ENCODE measurements at regions not wholly inside any gene's neighbourhood (a gene's known extent, or its start where the extent isn't known, plus 50 kb on each side); places are given as distances from the start of the nearest gene placed in this dataset.

- no peak overlapping the region for H3K27ac ChIP-seq
- TF ChIP-seq CTCF (conservative IDR thresholded peaks at IDR 0.05) = no peak
These were observed 2858.7 kb downstream of the PCDH9 start for GRCh38 chr13:64371461-64371860.

GRCh38 chr13:64371045-64371444 is 2859.1 kb downstream of the PCDH9 start:
- no peak for TF ChIP-seq CTCF (conservative IDR thresholded peaks at IDR 0.05)
- H3K27ac ChIP-seq = no peak overlapping the region

GRCh38 chr13:64369121-64369520 is 2861.0 kb downstream of the PCDH9 start:
- H3K27ac ChIP-seq = no peak overlapping the region
- TF ChIP-seq CTCF (conservative IDR thresholded peaks at IDR 0.05) = no peak

GRCh38 chr13:64362564-64362963 is 2867.6 kb downstream of the PCDH9 start:
- no peak overlapping the region for H3K27ac ChIP-seq
- TF ChIP-seq CTCF (conservative IDR thresholded peaks at IDR 0.05) = no peak

- no peak overlapping the region for H3K27ac ChIP-seq
- no peak for TF ChIP-seq CTCF (conservative IDR thresholded peaks at IDR 0.05)
These were observed 2882.5 kb downstream of the PCDH9 start for GRCh38 chr13:64347664-64348063.

- TF ChIP-seq CTCF (conservative IDR thresholded peaks at IDR 0.05) = no peak
- no peak overlapping the region for H3K27ac ChIP-seq
These were observed 2890.6 kb downstream of the PCDH9 start for GRCh38 chr13:64339373-64340063.

- no peak for TF ChIP-seq CTCF (conservative IDR thresholded peaks at IDR 0.05)
- no peak overlapping the region for H3K27ac ChIP-seq
These were observed 2891.5 kb downstream of the PCDH9 start for GRCh38 chr13:64338671-64339070.
